GM23338 (cell line): ENCODE measurements at regions not wholly inside any gene's neighbourhood (a gene's known extent, or its start where the extent isn't known, plus 50 kb on each side); places are given as distances from the start of the nearest gene placed in this dataset.

Source experiments
- ATAC-seq: fragments of 200-7000 bp; cut with Tn5 transposase; 3 replicates; pipeline ENCODE4 v1.9.1; 2020
- DNase-seq: peaks from one replicate; pipeline ENCODE4 v3.0.0-alpha.2; 2015; ENCODE audit warnings: low spot score
- H2AFZ ChIP-seq: fragments of 200-600 bp; sonication (generic); 2 replicates; pipeline ENCODE4 v1.8.0; 2016; ENCODE audit warnings: antibody characterized with exemption, mild to moderate bottlenecking, moderate library complexity
- H3F3A ChIP-seq: fragments of 200-600 bp; sonication (generic); replicated peaks from 2 replicates; pipeline ENCODE4 v1.8.0; 2017; ENCODE audit warnings: antibody characterized with exemption, mixed run types, low read depth
- H3K27ac ChIP-seq: fragments of 200-600 bp; sonication (generic); 2 replicates; pipeline ENCODE4 v1.6.1; 2016; ENCODE audit warnings: low read depth
- H3K27me3 ChIP-seq: fragments of 200-600 bp; sonication (generic); 2 replicates; pipeline ENCODE4 v1.8.0; 2016; ENCODE audit warnings: mild to moderate bottlenecking, mixed run types, moderate library complexity; ENCODE audit not compliant: insufficient read depth
- H3K36me3 ChIP-seq: fragments of 200-600 bp; sonication (generic); 2 replicates; pipeline ENCODE4 v1.8.0; 2016; ENCODE audit warnings: mild to moderate bottlenecking; ENCODE audit not compliant: insufficient read depth
- H3K4me1 ChIP-seq: fragments of 200-600 bp; sonication (generic); 2 replicates; pipeline ENCODE4 v1.8.0; 2016; ENCODE audit warnings: mild to moderate bottlenecking, moderate library complexity; ENCODE audit not compliant: insufficient read depth
- H3K4me2 ChIP-seq: fragments of 200-600 bp; sonication (generic); 2 replicates; pipeline ENCODE4 v1.7.1; 2017; ENCODE audit warnings: mixed run types
- H3K4me3 ChIP-seq: fragments of 200-600 bp; sonication (generic); 2 replicates; pipeline ENCODE4 v1.6.1; 2016; ENCODE audit warnings: mixed run types
- H3K79me2 ChIP-seq: fragments of 200-600 bp; sonication (generic); replicated peaks from 2 replicates; pipeline ENCODE4 v1.8.0; 2017; ENCODE audit warnings: mild to moderate bottlenecking; ENCODE audit not compliant: insufficient read depth
- H3K9me2 ChIP-seq: fragments of 200-600 bp; sonication (generic); 2 replicates; pipeline ENCODE4 v1.8.0; 2017; ENCODE audit not compliant: insufficient read depth
- H4K20me1 ChIP-seq: fragments of 200-600 bp; sonication (generic); replicated peaks from 2 replicates; pipeline ENCODE4 v1.8.0; 2017; ENCODE audit warnings: mild to moderate bottlenecking; ENCODE audit not compliant: insufficient read depth
- H3K27ac Mint-ChIP-seq: 2 replicates; pipeline ENCODE4 v1.8.0; 2020; ENCODE audit warnings: inconsistent platforms, mild to moderate bottlenecking, moderate library complexity, mixed read lengths
- H3K27me3 Mint-ChIP-seq: 3 replicates; pipeline ENCODE4 v1.8.0; 2022; ENCODE audit warnings: low read depth, mild to moderate bottlenecking, moderate library complexity, mixed read lengths, inconsistent platforms; ENCODE audit not compliant: insufficient read depth, poor library complexity
- H3K36me3 Mint-ChIP-seq: 3 replicates; pipeline ENCODE4 v1.8.0; 2021; ENCODE audit warnings: low read depth, mild to moderate bottlenecking, inconsistent platforms, moderate library complexity, mixed read lengths
- H3K4me1 Mint-ChIP-seq: 3 replicates; pipeline ENCODE4 v1.8.0; 2020; ENCODE audit warnings: mild to moderate bottlenecking, inconsistent platforms, mixed read lengths
- H3K4me3 Mint-ChIP-seq: 3 replicates; pipeline ENCODE4 v1.8.0; 2021; ENCODE audit warnings: moderate library complexity, mild to moderate bottlenecking, inconsistent platforms, mixed read lengths
- H3K9me3 Mint-ChIP-seq: 3 replicates; pipeline ENCODE4 v1.8.0; 2020; ENCODE audit warnings: moderate library complexity, mild to moderate bottlenecking, inconsistent platforms, mixed read lengths
- EZH2 ChIP-seq: fragments of 200-600 bp; sonication (generic); IDR thresholded peaks from one replicate; pipeline ENCODE4 v1.8.0; 2017; ENCODE audit warnings: antibody characterized with exemption, mild to moderate bottlenecking, low read depth; ENCODE audit not compliant: unreplicated experiment
- EZH2phosphoT487 ChIP-seq: fragments of 200-600 bp; sonication (generic); IDR thresholded peaks from one replicate; pipeline ENCODE4 v1.8.1; 2018; ENCODE audit warnings: antibody characterized with exemption; ENCODE audit not compliant: unreplicated experiment
- ZNF331 ChIP-seq: fragments of 250-450 bp; sonication (Bioruptor Pico); IDR thresholded peaks from 2 replicates; pipeline ENCODE4 v1.5.0; 2020; ENCODE audit warnings: low read depth, mild to moderate bottlenecking, moderate library complexity
- TF ChIP-seq, protein P1 (sequence below): fragments of 250-450 bp; sonication (Bioruptor Pico); IDR thresholded peaks from 2 replicates; pipeline ENCODE4 v1.5.0; 2020; ENCODE audit warnings: mild to moderate bottlenecking, moderate library complexity

DNA sequence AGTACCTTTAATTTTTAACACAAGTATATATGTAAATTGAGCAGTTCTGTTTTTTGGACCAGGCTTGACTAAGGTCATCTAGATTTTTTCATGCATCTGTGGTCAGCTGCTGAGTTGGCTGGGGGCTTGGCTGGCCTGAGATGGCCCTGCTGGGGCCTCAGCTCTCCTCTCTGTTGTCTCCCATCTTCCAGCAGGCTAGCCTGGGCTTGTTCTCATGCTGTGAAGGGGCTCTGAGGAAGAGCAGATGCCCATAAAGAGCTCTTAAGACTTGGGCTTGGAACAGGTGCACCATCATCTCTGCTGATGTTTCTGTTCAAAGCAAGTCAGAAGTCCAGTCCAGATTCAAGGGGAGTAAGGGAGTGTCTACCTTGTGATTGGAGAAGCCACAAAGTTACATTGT is 51.2 kb upstream of the TNR start:
- Histone ChIP-seq H3K4me2 (no peak overlapping the region), H2AFZ (no peak overlapping the region), H3K36me3 (no peaks in the 10 kb centered on the region), H3F3A (no peaks in the 10 kb centered on the region), H3K79me2 (no peaks in the 10 kb centered on the region), H3K27me3 (peaks cover 5% of the 10 kb centered on the region; the same call in 1 of the 2 replicates), H3K27ac (no peak overlapping the region), H3K4me1 (no peaks in the 10 kb centered on the region), H3K9me2 (peaks cover 3% of the 10 kb centered on the region), H4K20me1 (no peaks in the 10 kb centered on the region), H3K4me3 (no peak overlapping the region)
- no peaks in the 10 kb centered on the region for H3K36me3 Mint-ChIP-seq
- peaks cover 13% of the 10 kb centered on the region for H3K4me1 Mint-ChIP-seq
- DNase-seq (no peak), ATAC-seq (no peak)
- no peaks in the 10 kb centered on the region for H3K9me3 Mint-ChIP-seq
- H3K4me3 Mint-ChIP-seq, result no peak overlapping the region
- TF ChIP-seq, protein P1, sequence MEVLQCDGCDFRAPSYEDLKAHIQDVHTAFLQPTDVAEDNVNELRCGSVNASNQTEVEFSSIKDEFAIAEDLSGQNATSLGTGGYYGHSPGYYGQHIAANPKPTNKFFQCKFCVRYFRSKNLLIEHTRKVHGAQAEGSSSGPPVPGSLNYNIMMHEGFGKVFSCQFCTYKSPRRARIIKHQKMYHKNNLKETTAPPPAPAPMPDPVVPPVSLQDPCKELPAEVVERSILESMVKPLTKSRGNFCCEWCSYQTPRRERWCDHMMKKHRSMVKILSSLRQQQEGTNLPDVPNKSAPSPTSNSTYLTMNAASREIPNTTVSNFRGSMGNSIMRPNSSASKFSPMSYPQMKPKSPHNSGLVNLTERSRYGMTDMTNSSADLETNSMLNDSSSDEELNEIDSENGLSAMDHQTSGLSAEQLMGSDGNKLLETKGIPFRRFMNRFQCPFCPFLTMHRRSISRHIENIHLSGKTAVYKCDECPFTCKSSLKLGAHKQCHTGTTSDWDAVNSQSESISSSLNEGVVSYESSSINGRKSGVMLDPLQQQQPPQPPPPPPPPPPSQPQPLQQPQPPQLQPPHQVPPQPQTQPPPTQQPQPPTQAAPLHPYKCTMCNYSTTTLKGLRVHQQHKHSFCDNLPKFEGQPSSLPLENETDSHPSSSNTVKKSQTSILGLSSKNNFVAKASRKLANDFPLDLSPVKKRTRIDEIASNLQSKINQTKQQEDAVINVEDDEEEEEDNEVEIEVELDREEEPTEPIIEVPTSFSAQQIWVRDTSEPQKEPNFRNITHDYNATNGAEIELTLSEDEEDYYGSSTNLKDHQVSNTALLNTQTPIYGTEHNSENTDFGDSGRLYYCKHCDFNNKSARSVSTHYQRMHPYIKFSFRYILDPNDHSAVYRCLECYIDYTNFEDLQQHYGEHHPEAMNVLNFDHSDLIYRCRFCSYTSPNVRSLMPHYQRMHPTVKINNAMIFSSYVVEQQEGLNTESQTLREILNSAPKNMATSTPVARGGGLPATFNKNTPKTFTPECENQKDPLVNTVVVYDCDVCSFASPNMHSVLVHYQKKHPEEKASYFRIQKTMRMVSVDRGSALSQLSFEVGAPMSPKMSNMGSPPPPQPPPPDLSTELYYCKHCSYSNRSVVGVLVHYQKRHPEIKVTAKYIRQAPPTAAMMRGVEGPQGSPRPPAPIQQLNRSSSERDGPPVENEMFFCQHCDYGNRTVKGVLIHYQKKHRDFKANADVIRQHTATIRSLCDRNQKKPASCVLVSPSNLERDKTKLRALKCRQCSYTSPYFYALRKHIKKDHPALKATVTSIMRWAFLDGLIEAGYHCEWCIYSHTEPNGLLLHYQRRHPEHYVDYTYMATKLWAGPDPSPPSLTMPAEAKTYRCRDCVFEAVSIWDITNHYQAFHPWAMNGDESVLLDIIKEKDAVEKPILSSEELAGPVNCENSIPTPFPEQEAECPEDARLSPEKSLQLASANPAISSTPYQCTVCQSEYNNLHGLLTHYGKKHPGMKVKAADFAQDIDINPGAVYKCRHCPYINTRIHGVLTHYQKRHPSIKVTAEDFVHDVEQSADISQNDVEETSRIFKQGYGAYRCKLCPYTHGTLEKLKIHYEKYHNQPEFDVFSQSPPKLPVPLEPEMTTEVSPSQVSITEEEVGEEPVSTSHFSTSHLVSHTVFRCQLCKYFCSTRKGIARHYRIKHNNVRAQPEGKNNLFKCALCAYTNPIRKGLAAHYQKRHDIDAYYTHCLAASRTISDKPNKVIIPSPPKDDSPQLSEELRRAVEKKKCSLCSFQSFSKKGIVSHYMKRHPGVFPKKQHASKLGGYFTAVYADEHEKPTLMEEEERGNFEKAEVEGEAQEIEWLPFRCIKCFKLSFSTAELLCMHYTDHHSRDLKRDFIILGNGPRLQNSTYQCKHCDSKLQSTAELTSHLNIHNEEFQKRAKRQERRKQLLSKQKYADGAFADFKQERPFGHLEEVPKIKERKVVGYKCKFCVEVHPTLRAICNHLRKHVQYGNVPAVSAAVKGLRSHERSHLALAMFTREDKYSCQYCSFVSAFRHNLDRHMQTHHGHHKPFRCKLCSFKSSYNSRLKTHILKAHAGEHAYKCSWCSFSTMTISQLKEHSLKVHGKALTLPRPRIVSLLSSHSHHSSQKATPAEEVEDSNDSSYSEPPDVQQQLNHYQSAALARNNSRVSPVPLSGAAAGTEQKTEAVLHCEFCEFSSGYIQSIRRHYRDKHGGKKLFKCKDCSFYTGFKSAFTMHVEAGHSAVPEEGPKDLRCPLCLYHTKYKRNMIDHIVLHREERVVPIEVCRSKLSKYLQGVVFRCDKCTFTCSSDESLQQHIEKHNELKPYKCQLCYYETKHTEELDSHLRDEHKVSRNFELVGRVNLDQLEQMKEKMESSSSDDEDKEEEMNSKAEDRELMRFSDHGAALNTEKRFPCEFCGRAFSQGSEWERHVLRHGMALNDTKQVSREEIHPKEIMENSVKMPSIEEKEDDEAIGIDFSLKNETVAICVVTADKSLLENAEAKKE (CRISPR knock-in tag), result no peak
- H3K27ac Mint-ChIP-seq, result no peak overlapping the region
- peaks cover 2% of the 10 kb centered on the region for H3K27me3 Mint-ChIP-seq

DNA sequence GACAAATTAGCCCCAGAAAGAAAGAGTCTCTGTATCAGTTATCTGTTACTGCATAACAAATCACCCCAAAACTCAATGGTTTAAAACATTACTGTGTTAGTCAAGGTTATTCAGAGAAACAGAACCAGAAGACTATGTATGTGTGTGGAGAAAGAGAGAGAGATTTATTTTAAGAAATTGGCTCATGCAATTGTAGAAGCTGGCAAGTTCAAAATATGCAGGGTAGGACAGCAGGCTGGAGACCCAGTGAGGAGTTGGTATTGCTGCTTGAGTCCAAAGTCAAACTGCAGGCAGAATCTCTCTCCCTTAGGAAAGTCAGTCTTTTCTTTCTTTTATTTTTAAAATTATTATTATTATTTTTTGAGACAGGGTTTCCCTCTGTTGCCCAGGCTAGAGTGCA is 50.2 kb upstream of the TNR start:
- H3K27ac Mint-ChIP-seq, result no peak overlapping the region
- H3K4me3 ChIP-seq, result no peak overlapping the region
- TF ChIP-seq ZNF331, result no peak
- no peak for TF ChIP-seq EZH2phosphoT487
- TF ChIP-seq, protein P1 (CRISPR knock-in tag), result no peak
- TF ChIP-seq EZH2, result no peak

More for the DNA sequence above, 50.2 kb upstream of the TNR start:
- ATAC-seq (no peak), DNase-seq (no peak)
- Histone ChIP-seq H3K9me2 (peaks cover 3% of the 10 kb centered on the region; the same call in 1 of the 2 replicates), H3K4me2 (no peak overlapping the region), H3K27me3 (peaks cover 5% of the 10 kb centered on the region; the same call in 1 of the 2 replicates), H3K36me3 (no peaks in the 10 kb centered on the region), H3K4me1 (no peaks in the 10 kb centered on the region), H4K20me1 (no peaks in the 10 kb centered on the region), H3K27ac (no peak overlapping the region), H3F3A (no peaks in the 10 kb centered on the region), H3K79me2 (no peaks in the 10 kb centered on the region), H2AFZ (no peak overlapping the region)
- H3K27me3 Mint-ChIP-seq, result peaks cover 2% of the 10 kb centered on the region
- H3K36me3 Mint-ChIP-seq, result no peaks in the 10 kb centered on the region
- no peak overlapping the region for H3K4me3 Mint-ChIP-seq
- peaks cover 13% of the 10 kb centered on the region for H3K4me1 Mint-ChIP-seq
- no peaks in the 10 kb centered on the region for H3K9me3 Mint-ChIP-seq
